HEK293 (cell line): ENCODE measurements at regions not wholly inside any gene's neighbourhood (a gene's known extent, or its start where the extent isn't known, plus 50 kb on each side); places are given as distances from the start of the nearest gene placed in this dataset.
A peak's percentile ranks its signal among the peaks of the same experiment; 100 is the strongest.

ENCODE experiments used
- CTCF ChIA-PET: fragments of 350-600 bp; formaldehyde crosslinking; extraction: SDS; loops from one replicate; lab custom pipeline; 2021; ENCODE audit warnings: antibody characterized with exemption; lab: Yijun Ruan, JAX
- POLR2A ChIA-PET: fragments of 300-600 bp; formaldehyde crosslinking; extraction: SDS; loops from one replicate; lab custom pipeline; 2020; ENCODE audit warnings: antibody characterized with exemption, inconsistent platforms; lab: Yijun Ruan, JAX
- H3K27ac ChIP-seq: fragments of 200-500 bp; sonication (Bioruptor generic); 2 replicates; pipeline ENCODE4 v1.5.1; 2014; ENCODE audit warnings: low read depth, low read length, control low read depth, inconsistent platforms; ENCODE audit errors: extremely low read depth
- H3K36me3 ChIP-seq, 2 experiments: fragments of 200-500 bp in 1 of 2; sonication (Bioruptor generic) in 1 of 2; 1 replicate in 1 of 2; 2 replicates in 1 of 2; pipeline ENCODE4 v1.5.1; 2014 to 2017; ENCODE audit warnings: inconsistent platforms in 2 of 2, low read length in 2 of 2; ENCODE audit not compliant: control insufficient read depth in 2 of 2, insufficient read depth in 1 of 2
- H3K4me1 ChIP-seq: fragments of 200-500 bp; sonication (Bioruptor generic); 2 replicates; pipeline ENCODE4 v1.5.1; 2014; ENCODE audit warnings: mild to moderate bottlenecking, low read length, inconsistent platforms; ENCODE audit not compliant: control insufficient read depth, insufficient read depth
- H3K4me3 ChIP-seq: 2 replicates; pipeline ENCODE4 v1.5.1; 2011; ENCODE audit warnings: low read depth, mild to moderate bottlenecking, control low read depth, low read length, moderate library complexity
- H3K9me3 ChIP-seq: fragments of 200-500 bp; sonication (Bioruptor generic); 2 replicates; pipeline ENCODE4 v1.5.1; 2014; ENCODE audit warnings: low read depth, low read length, inconsistent platforms; ENCODE audit not compliant: control insufficient read depth, insufficient read depth
- BCL11B ChIP-seq: fragments of 450-650 bp; formaldehyde crosslinking; IDR thresholded peaks from 2 replicates; pipeline ENCODE4 v1.5.1; 2016; ENCODE audit warnings: low read depth, missing biosample characterization, missing genetic modification characterization
- HOXD13 ChIP-seq: sonication (generic); formaldehyde crosslinking; IDR thresholded peaks from 2 replicates; pipeline ENCODE4 v1.8.0; 2022; ENCODE audit warnings: missing genetic modification reagents, borderline replicate concordance
- KLF16 ChIP-seq: fragments of 450-650 bp; formaldehyde crosslinking; IDR thresholded peaks from 2 replicates; pipeline ENCODE4 v1.5.1; 2017; ENCODE audit warnings: missing biosample characterization, missing genetic modification characterization
- MEIS1 ChIP-seq: sonication (generic); formaldehyde crosslinking; IDR thresholded peaks from 2 replicates; pipeline ENCODE4 v1.8.1; 2022; ENCODE audit warnings: missing genetic modification reagents, mild to moderate bottlenecking, borderline replicate concordance
- WT1 ChIP-seq: fragments of 450-650 bp; formaldehyde crosslinking; IDR thresholded peaks from 2 replicates; pipeline ENCODE4 v1.5.1; 2016; ENCODE audit warnings: missing biosample characterization, missing genetic modification characterization
- YY2 ChIP-seq: fragments of 450-650 bp; formaldehyde crosslinking; IDR thresholded peaks from 2 replicates; pipeline ENCODE4 v1.5.1; 2016; ENCODE audit warnings: missing biosample characterization, missing genetic modification characterization
- ZBTB17 ChIP-seq: fragments of 450-650 bp; formaldehyde crosslinking; IDR thresholded peaks from 2 replicates; pipeline ENCODE4 v1.5.1; 2016; ENCODE audit warnings: missing biosample characterization, missing genetic modification characterization
- ZFP41 ChIP-seq: fragments of 450-650 bp; formaldehyde crosslinking; IDR thresholded peaks from 2 replicates; pipeline ENCODE4 v1.5.1; 2016; ENCODE audit warnings: missing biosample characterization, missing genetic modification characterization, borderline replicate concordance
- ZNF132 ChIP-seq: fragments of 450-650 bp; formaldehyde crosslinking; IDR thresholded peaks from 2 replicates; pipeline ENCODE4 v1.5.1; 2017; ENCODE audit warnings: missing biosample characterization, missing genetic modification characterization, borderline replicate concordance
- ZNF214 ChIP-seq: fragments of 450-650 bp; formaldehyde crosslinking; IDR thresholded peaks from 2 replicates; pipeline ENCODE4 v1.5.1; 2017; ENCODE audit warnings: missing biosample characterization, mild to moderate bottlenecking, missing genetic modification characterization, borderline replicate concordance
- ZNF23 ChIP-seq: fragments of 450-650 bp; formaldehyde crosslinking; IDR thresholded peaks from 2 replicates; pipeline ENCODE4 v1.5.1; 2016; ENCODE audit warnings: missing biosample characterization, missing genetic modification characterization, borderline replicate concordance
- ZNF239 ChIP-seq: fragments of 450-650 bp; formaldehyde crosslinking; IDR thresholded peaks from 2 replicates; pipeline ENCODE4 v1.5.1; 2016; ENCODE audit warnings: missing biosample characterization, missing genetic modification characterization
- ZNF311 ChIP-seq: fragments of 450-650 bp; formaldehyde crosslinking; IDR thresholded peaks from 2 replicates; pipeline ENCODE4 v1.5.1; 2017; ENCODE audit warnings: missing biosample characterization, missing genetic modification characterization, borderline replicate concordance
- ZNF324 ChIP-seq: fragments of 450-650 bp; formaldehyde crosslinking; IDR thresholded peaks from 2 replicates; pipeline ENCODE4 v1.5.1; 2016; ENCODE audit warnings: missing biosample characterization, missing genetic modification characterization
- ZNF335 ChIP-seq: fragments of 450-650 bp; formaldehyde crosslinking; conservative IDR thresholded peaks from 2 replicates; pipeline ENCODE4 v1.5.1; 2016; ENCODE audit warnings: missing biosample characterization, missing genetic modification characterization
- ZNF394 ChIP-seq: fragments of 450-650 bp; formaldehyde crosslinking; IDR thresholded peaks from 2 replicates; pipeline ENCODE4 v1.5.1; 2016; ENCODE audit warnings: missing biosample characterization, missing genetic modification characterization, mild to moderate bottlenecking, moderate library complexity, borderline replicate concordance
- ZNF529 ChIP-seq: fragments of 450-650 bp; formaldehyde crosslinking; IDR thresholded peaks from 2 replicates; pipeline ENCODE4 v1.5.1; 2017; ENCODE audit warnings: missing genetic modification characterization, missing biosample characterization; ENCODE audit not compliant: insufficient replicate concordance
- ZNF530 ChIP-seq: fragments of 450-650 bp; formaldehyde crosslinking; IDR thresholded peaks from 2 replicates; pipeline ENCODE4 v1.5.1; 2016; ENCODE audit warnings: low read depth, missing biosample characterization, missing genetic modification characterization
- ZNF555 ChIP-seq: fragments of 450-650 bp; formaldehyde crosslinking; conservative IDR thresholded peaks from 2 replicates; pipeline ENCODE4 v1.5.1; 2017; ENCODE audit warnings: missing biosample characterization, mild to moderate bottlenecking, missing genetic modification characterization, inconsistent platforms
- ZNF571 ChIP-seq: fragments of 450-650 bp; formaldehyde crosslinking; IDR thresholded peaks from 2 replicates; pipeline ENCODE4 v1.5.0; 2017; ENCODE audit warnings: missing biosample characterization, missing genetic modification characterization
- ZNF621 ChIP-seq: fragments of 450-650 bp; formaldehyde crosslinking; IDR thresholded peaks from 2 replicates; pipeline ENCODE4 v1.5.1; 2017; ENCODE audit warnings: missing biosample characterization, missing genetic modification characterization
- ZNF623 ChIP-seq: fragments of 450-650 bp; formaldehyde crosslinking; IDR thresholded peaks from 2 replicates; pipeline ENCODE4 v1.5.1; 2016; ENCODE audit warnings: missing biosample characterization, missing genetic modification characterization
- ZNF777 ChIP-seq: fragments of 450-650 bp; formaldehyde crosslinking; IDR thresholded peaks from 2 replicates; pipeline ENCODE4 v1.5.1; 2017; ENCODE audit warnings: missing biosample characterization, missing genetic modification characterization, borderline replicate concordance
- ZNF792 ChIP-seq: fragments of 450-650 bp; formaldehyde crosslinking; IDR thresholded peaks from 2 replicates; pipeline ENCODE4 v1.5.1; 2016; ENCODE audit warnings: missing biosample characterization, missing genetic modification characterization
- ZNF843 ChIP-seq: fragments of 450-650 bp; formaldehyde crosslinking; IDR thresholded peaks from 2 replicates; pipeline ENCODE4 v1.5.1; 2016; ENCODE audit warnings: missing biosample characterization, missing genetic modification characterization
- ZSCAN5A ChIP-seq: fragments of 450-650 bp; formaldehyde crosslinking; IDR thresholded peaks from 2 replicates; pipeline ENCODE4 v1.5.1; 2016; ENCODE audit warnings: missing biosample characterization, missing genetic modification characterization
- ZXDB ChIP-seq: fragments of 450-650 bp; formaldehyde crosslinking; IDR thresholded peaks from 2 replicates; pipeline ENCODE4 v1.5.1; 2016; ENCODE audit warnings: missing biosample characterization, missing genetic modification characterization
- TF ChIP-seq, protein P1 (sequence below): fragments of 450-650 bp; formaldehyde crosslinking; IDR thresholded peaks from 2 replicates; pipeline ENCODE4 v1.5.1; 2016; ENCODE audit warnings: missing biosample characterization, missing genetic modification characterization
- TF ChIP-seq, protein P2 (sequence below): fragments of 450-650 bp; formaldehyde crosslinking; IDR thresholded peaks from 2 replicates; pipeline ENCODE4 v1.5.1; 2017; ENCODE audit warnings: missing biosample characterization, missing genetic modification characterization
- TF ChIP-seq, protein P3 (sequence below): fragments of 450-650 bp; formaldehyde crosslinking; IDR thresholded peaks from 2 replicates; pipeline ENCODE4 v1.5.1; 2016; ENCODE audit warnings: missing biosample characterization, missing genetic modification characterization

GRCh38 chr4:112889199-112889598 lies 160.3 kb upstream of the ANK2 start:
- POLR2A ChIA-PET: no interaction called here
- Histone ChIP-seq H3K4me3 (no peak overlapping the region), H3K4me1 (peaks cover 8% of the 10 kb centered on the region; the same call in 1 of the 2 replicates), H3K36me3 (no peaks in the 10 kb centered on the region), H3K27ac (no peak overlapping the region), H3K9me3 (no peaks in the 10 kb centered on the region)
- CTCF ChIA-PET: interaction anchor here (0.5 to 1.0 kb wide), 2 partner anchors 13 to 21 kb away, joined by 3 to 9 read pairs; no protein-coding TSS in a partner anchor
- TF ChIP-seq ZNF530 (tag by site-specific recombination): no peak
- no peak for TF ChIP-seq ZNF239 (tag by site-specific recombination)
- TF ChIP-seq MEIS1 (CRISPR knock-in tag): no peak
- no peak for TF ChIP-seq ZNF792 (tag by site-specific recombination)
- no peak for TF ChIP-seq ZNF23
- TF ChIP-seq BCL11B (tag by site-specific recombination): no peak
- no peak for TF ChIP-seq ZNF529 (tag by site-specific recombination)
- TF ChIP-seq ZNF571 (tag by site-specific recombination): no peak

DNA sequence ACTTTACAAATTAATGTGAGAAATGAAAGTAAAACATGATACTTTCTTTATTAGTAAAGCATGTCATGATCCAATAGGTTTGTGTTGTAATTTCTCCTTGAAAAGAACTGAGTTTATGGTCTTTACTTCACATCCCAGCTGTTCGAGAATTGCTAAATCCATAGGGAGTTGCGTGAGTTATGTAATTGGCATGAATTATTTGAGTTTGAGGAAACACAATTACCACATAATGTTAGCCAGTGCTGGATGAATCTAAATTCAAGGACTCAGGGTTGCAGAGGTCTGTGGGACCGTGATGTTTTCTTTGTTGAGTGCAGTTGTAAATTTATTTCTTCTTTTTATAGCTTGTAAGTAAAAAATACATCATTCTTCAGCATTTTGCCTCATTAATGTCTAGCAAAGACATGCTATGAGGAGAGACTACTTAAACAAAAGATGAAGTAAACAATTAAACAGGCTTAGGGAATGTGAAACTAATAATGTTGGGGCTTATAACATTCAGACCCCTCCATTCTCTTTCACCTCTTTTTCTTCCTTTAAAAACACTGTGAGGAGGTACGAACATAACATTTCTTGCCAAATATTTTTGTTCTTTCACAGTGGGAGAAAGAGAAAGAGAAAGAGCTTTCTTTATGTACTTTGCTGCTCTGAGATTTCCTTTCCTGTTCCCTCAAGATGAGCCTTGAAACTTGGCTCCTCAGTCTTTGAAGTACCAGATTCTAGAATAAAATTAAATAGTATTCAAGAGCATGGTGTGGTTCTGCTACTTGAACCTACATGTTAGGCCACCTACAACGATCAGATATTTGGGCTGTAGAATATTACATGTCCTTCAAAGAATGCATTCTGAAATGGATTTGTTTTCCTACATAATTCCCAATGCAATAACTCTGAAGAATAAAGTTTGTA lies 159.6 kb upstream of the ANK2 start:
- no peaks in the 10 kb centered on the region for H3K36me3 ChIP-seq
- H3K4me3 ChIP-seq: no peak overlapping the region
- H3K4me1 ChIP-seq: peaks cover 8% of the 10 kb centered on the region; the same call in 1 of the 2 replicates
- no peaks in the 10 kb centered on the region for H3K9me3 ChIP-seq
- H3K27ac ChIP-seq: no peak overlapping the region
- ChIA-PET POLR2A (no interaction called here), CTCF (interaction anchor here (0.5 to 1.0 kb wide), 2 partner anchors 12 to 20 kb away, joined by 3 to 9 read pairs; no protein-coding TSS in a partner anchor)
- TF ChIP-seq ZNF311 (tag by site-specific recombination): no peak
- TF ChIP-seq ZNF214 (tag by site-specific recombination): no peak
- TF ChIP-seq, protein P1, sequence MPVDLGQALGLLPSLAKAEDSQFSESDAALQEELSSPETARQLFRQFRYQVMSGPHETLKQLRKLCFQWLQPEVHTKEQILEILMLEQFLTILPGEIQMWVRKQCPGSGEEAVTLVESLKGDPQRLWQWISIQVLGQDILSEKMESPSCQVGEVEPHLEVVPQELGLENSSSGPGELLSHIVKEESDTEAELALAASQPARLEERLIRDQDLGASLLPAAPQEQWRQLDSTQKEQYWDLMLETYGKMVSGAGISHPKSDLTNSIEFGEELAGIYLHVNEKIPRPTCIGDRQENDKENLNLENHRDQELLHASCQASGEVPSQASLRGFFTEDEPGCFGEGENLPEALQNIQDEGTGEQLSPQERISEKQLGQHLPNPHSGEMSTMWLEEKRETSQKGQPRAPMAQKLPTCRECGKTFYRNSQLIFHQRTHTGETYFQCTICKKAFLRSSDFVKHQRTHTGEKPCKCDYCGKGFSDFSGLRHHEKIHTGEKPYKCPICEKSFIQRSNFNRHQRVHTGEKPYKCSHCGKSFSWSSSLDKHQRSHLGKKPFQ (tag by site-specific recombination): no peak
- no peak for TF ChIP-seq ZXDB (tag by site-specific recombination)
- TF ChIP-seq WT1 (tag by site-specific recombination): 0 out of 2 replicates have a peak, but pooled peaks have one; percentile 14
- TF ChIP-seq ZNF621 (tag by site-specific recombination): no peak
- no peak for TF ChIP-seq ZNF777 (tag by site-specific recombination)
- TF ChIP-seq ZNF394 (tag by site-specific recombination): no peak
- no peak for TF ChIP-seq ZNF324 (tag by site-specific recombination)
- TF ChIP-seq ZNF623 (tag by site-specific recombination): no peak
- TF ChIP-seq MEIS1 (CRISPR knock-in tag): no peak
- TF ChIP-seq ZNF335: no peak
- no peak for TF ChIP-seq ZNF555 (tag by site-specific recombination)
- TF ChIP-seq ZFP41: no peak
- TF ChIP-seq ZBTB17 (tag by site-specific recombination): peak; percentile 53; the same call in 1 of the 2 replicates
- TF ChIP-seq YY2 (tag by site-specific recombination): no peak
- TF ChIP-seq, protein P2, sequence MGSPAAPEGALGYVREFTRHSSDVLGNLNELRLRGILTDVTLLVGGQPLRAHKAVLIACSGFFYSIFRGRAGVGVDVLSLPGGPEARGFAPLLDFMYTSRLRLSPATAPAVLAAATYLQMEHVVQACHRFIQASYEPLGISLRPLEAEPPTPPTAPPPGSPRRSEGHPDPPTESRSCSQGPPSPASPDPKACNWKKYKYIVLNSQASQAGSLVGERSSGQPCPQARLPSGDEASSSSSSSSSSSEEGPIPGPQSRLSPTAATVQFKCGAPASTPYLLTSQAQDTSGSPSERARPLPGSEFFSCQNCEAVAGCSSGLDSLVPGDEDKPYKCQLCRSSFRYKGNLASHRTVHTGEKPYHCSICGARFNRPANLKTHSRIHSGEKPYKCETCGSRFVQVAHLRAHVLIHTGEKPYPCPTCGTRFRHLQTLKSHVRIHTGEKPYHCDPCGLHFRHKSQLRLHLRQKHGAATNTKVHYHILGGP (tag by site-specific recombination): no peak
- no peak for TF ChIP-seq HOXD13
- TF ChIP-seq ZNF843 (tag by site-specific recombination): peak; percentile 73
- no peak for TF ChIP-seq ZSCAN5A
- TF ChIP-seq KLF16 (tag by site-specific recombination): no peak
- TF ChIP-seq ZNF132: no peak
- TF ChIP-seq, protein P3, sequence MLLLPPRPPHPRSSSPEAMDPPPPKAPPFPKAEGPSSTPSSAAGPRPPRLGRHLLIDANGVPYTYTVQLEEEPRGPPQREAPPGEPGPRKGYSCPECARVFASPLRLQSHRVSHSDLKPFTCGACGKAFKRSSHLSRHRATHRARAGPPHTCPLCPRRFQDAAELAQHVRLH: 0 out of 2 replicates have a peak, but pooled peaks have one; percentile 9
- no peak for TF ChIP-seq ZNF571 (tag by site-specific recombination)
